Immature natural killer cell (primary cell): ENCODE measurements at regions not wholly inside any gene's neighbourhood (a gene's known extent, or its start where the extent isn't known, plus 50 kb on each side); places are given as distances from the start of the nearest gene placed in this dataset.
A peak's percentile ranks its signal among the peaks of the same experiment; 100 is the strongest.

Source experiments
- DNase-seq, 3 donors: peaks; one replicate each; pipeline ENCODE4 v3.0.0; 2022; ENCODE audit warnings: mixed read lengths in 1 of 3
- H3K27ac Mint-ChIP-seq, 6 donors: one replicate each; pipeline ENCODE4 v1.8.0; 2020; ENCODE audit warnings: mixed read lengths in 6 of 6, mild to moderate bottlenecking in 5 of 6, inconsistent platforms in 4 of 6, moderate library complexity in 3 of 6
- H3K27me3 Mint-ChIP-seq, 3 donors: one replicate each; pipeline ENCODE4 v1.8.0; 2020 to 2021; ENCODE audit warnings: low read depth in 3 of 3, mild to moderate bottlenecking in 3 of 3, mixed read lengths in 3 of 3, moderate library complexity in 3 of 3, inconsistent platforms in 1 of 3
- H3K36me3 Mint-ChIP-seq, 3 donors: one replicate each; pipeline ENCODE4 v1.8.0; 2020; ENCODE audit warnings: mixed read lengths in 3 of 3, inconsistent platforms in 2 of 3, mild to moderate bottlenecking in 2 of 3
- H3K4me1 Mint-ChIP-seq, 2 donors: one replicate each; pipeline ENCODE4 v1.8.0; 2020; ENCODE audit warnings: inconsistent platforms in 2 of 2, mild to moderate bottlenecking in 2 of 2, mixed read lengths in 2 of 2, moderate library complexity in 1 of 2
- H3K4me3 Mint-ChIP-seq, 5 donors: one replicate each; pipeline ENCODE4 v1.8.0; 2020; ENCODE audit warnings: mild to moderate bottlenecking in 5 of 5, mixed read lengths in 5 of 5, inconsistent platforms in 3 of 5, moderate library complexity in 3 of 5
- H3K9me3 Mint-ChIP-seq, 6 donors: one replicate each; pipeline ENCODE4 v1.8.0; 2020; ENCODE audit warnings: mild to moderate bottlenecking in 6 of 6, mixed read lengths in 6 of 6, inconsistent platforms in 4 of 6, moderate library complexity in 3 of 6

DNA sequence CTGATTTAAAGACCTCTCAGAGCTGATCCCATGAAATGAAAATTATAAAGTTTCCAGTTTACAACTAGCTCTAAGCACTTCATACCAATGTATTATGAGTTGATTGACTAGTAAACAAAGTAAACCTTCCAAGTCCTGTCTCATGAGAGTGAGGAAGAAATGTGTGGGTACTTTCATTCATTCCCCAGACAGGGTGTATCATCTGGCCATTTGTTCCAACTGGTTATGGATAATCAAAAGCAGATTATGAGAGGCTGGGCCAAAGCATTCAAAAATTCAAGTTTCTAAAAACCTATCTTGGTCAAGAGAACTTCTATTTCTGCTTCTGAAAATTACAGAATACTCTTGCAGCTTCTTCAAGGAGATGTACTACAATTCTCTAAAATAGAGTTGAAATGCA lies 193.3 kb upstream of the RASGEF1B start:
- no peaks in the 10 kb centered on the region for H3K4me1 Mint-ChIP-seq
- no peaks in the 10 kb centered on the region for H3K9me3 Mint-ChIP-seq
- H3K36me3 Mint-ChIP-seq = no peaks in the 10 kb centered on the region
- H3K27ac Mint-ChIP-seq = no peak overlapping the region
- no peak for DNase-seq
- H3K4me3 Mint-ChIP-seq = no peak overlapping the region
- H3K27me3 Mint-ChIP-seq = peaks cover 0 to 6% (median 2%) of the 10 kb centered on the region in 3 donors

GRCh38 chr4:81664079-81664478 lies 192.4 kb upstream of the RASGEF1B start:
- Mint-ChIP-seq H3K9me3 (no peaks in the 10 kb centered on the region), H3K4me1 (no peaks in the 10 kb centered on the region), H3K4me3 (no peak overlapping the region), H3K27me3 (peaks cover 0 to 6% (median 2%) of the 10 kb centered on the region in 3 donors), H3K36me3 (no peaks in the 10 kb centered on the region), H3K27ac (no peak overlapping the region)
- DNase-seq = no peak

- no peaks in the 10 kb centered on the region for H3K9me3 Mint-ChIP-seq
- H3K27me3 Mint-ChIP-seq = peaks cover 0 to 6% (median 2%) of the 10 kb centered on the region in 3 donors
- H3K27ac Mint-ChIP-seq = no peak overlapping the region
- H3K4me3 Mint-ChIP-seq = no peak overlapping the region
- H3K36me3 Mint-ChIP-seq = no peaks in the 10 kb centered on the region
- H3K4me1 Mint-ChIP-seq = no peaks in the 10 kb centered on the region
- no peak for DNase-seq
Observed at GRCh38 chr4:81663368-81663767, 191.7 kb upstream of the RASGEF1B start.

DNA sequence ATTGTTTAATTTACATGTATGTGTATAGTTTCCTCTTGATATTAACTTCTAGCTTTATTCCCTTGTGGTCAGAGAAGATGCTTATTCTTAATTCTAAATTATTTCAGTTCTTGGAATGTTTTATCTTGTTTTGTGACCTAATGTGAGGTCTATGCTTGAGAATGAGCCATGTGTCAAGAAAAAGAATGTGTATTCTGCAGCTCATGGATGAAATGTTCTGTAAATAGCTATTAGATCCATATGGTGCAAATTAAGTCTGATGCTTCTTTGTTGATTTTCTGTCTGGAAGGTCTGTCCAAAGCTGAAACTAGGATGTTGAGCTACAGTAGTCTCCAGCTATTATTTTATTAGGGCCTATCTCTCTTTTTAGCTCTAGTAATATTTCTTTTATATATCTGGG lies 187.3 kb upstream of the RASGEF1B start:
- no peaks in the 10 kb centered on the region for H3K4me1 Mint-ChIP-seq
- H3K27me3 Mint-ChIP-seq = peaks cover 0 to 8% (median 0%) of the 10 kb centered on the region in 3 donors
- no peak overlapping the region for H3K4me3 Mint-ChIP-seq
- DNase-seq = no peak
- H3K27ac Mint-ChIP-seq = no peak overlapping the region
- H3K9me3 Mint-ChIP-seq = no peaks in the 10 kb centered on the region
- no peaks in the 10 kb centered on the region for H3K36me3 Mint-ChIP-seq

GRCh38 chr4:81652069-81652478 lies 180.4 kb upstream of the RASGEF1B start:
- no peak overlapping the region for H3K4me3 Mint-ChIP-seq
- no peak for DNase-seq
- H3K27me3 Mint-ChIP-seq = peaks cover 3 to 8% (median 6%) of the 10 kb centered on the region in 3 donors
- peaks cover 36 to 44% of the 10 kb centered on the region in 2 donors for H3K4me1 Mint-ChIP-seq
- peaks cover 0 to 4% (median 0%) of the 10 kb centered on the region in 3 donors for H3K36me3 Mint-ChIP-seq
- no peaks in the 10 kb centered on the region for H3K9me3 Mint-ChIP-seq
- H3K27ac Mint-ChIP-seq = no peak overlapping the region

- H3K27ac Mint-ChIP-seq = no peak overlapping the region
- H3K36me3 Mint-ChIP-seq = peaks cover 0 to 4% (median 0%) of the 10 kb centered on the region in 3 donors
- H3K27me3 Mint-ChIP-seq = peaks cover 3 to 13% (median 7%) of the 10 kb centered on the region in 3 donors
- DNase-seq = no peak
- H3K4me3 Mint-ChIP-seq = no peak overlapping the region
- H3K4me1 Mint-ChIP-seq = peaks cover 36 to 45% of the 10 kb centered on the region in 2 donors
- no peaks in the 10 kb centered on the region for H3K9me3 Mint-ChIP-seq
Observed at GRCh38 chr4:81651243-81651899, 179.7 kb upstream of the RASGEF1B start.

DNA sequence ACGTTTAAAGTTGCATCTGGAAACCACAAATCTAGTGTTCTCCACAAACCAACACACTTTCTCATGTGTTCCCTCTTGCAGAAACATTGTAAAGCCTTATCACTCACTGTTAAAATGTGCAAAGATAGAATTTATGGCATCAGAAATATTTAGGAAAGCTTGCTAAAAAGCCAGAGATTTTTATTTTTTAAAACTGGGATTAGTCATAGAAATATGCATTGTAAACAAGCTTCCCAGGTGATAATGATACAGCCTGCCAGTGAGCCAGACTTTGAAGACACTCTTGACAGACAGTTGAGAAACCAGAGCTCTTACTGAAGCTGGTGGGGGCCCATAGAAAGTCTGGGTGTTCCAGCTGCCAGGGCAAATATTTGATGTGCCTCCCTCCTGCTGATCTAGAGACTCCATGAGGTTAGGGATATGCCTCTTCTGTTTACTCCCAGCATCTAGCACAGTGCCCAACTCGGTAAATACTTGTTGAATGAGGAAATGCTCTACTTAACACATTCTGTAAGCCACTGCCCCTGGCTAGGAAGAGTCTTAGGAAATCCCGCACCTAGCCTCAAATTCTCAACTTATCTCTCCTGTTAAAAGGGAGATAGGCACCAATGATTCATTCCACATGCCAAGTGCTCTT lies 179.0 kb upstream of the RASGEF1B start:
- DNase-seq = no peak
- Mint-ChIP-seq H3K27me3 (peaks cover 3 to 13% (median 9%) of the 10 kb centered on the region in 3 donors), H3K4me1 (peaks cover 36 to 45% of the 10 kb centered on the region in 2 donors), H3K27ac (peak overlapping the region in 2 of 6 donors; percentile 42 to 52), H3K36me3 (peaks cover 0 to 4% (median 0%) of the 10 kb centered on the region in 3 donors), H3K4me3 (peak overlapping the region in 3 of 5 donors; percentile 9 to 51 (median 35)), H3K9me3 (no peaks in the 10 kb centered on the region)

DNA sequence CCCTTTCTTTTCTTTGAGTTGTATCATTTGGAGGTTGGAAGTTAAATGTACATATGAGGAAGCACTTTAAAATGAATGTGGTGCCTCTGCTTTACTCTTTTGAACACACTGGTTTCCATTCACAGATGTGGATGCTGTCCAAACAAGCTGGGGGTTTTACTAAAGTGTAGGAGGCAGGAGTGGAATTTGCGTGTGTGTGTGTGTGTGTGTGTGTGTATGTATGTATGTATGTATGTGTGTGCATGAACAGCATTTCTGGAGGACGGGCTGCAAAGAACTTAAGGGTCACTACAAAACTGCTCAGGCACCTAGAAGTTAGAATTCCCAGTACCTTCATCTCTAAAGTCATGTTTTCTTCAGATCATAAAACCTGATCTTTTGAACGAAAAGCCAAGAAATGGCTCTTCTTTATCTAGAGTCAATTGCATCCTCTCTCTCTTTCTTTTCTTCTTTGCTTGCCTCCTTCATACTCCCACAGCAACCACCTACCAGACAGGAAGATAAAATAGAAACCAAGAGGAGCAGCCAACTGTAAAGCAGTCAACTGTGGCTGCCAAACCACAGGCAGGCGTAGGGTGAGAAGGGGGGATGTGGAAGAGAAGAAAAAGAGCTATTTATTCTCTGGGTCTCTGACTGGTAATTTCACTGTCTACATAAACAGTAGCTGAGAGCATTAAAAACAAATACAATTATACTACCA lies 177.0 kb upstream of the RASGEF1B start:
- peak; percentile 63 to 67 (median 66) for DNase-seq
- Mint-ChIP-seq H3K36me3 (peaks cover 0 to 4% (median 0%) of the 10 kb centered on the region in 3 donors), H3K4me3 (peak overlapping the region; percentile 40 to 67 (median 53)), H3K9me3 (no peaks in the 10 kb centered on the region), H3K27ac (peak overlapping the region; percentile 1 to 47 (median 20)), H3K4me1 (peaks cover 36 to 45% of the 10 kb centered on the region in 2 donors), H3K27me3 (peaks cover 3 to 13% (median 11%) of the 10 kb centered on the region in 3 donors)

DNA sequence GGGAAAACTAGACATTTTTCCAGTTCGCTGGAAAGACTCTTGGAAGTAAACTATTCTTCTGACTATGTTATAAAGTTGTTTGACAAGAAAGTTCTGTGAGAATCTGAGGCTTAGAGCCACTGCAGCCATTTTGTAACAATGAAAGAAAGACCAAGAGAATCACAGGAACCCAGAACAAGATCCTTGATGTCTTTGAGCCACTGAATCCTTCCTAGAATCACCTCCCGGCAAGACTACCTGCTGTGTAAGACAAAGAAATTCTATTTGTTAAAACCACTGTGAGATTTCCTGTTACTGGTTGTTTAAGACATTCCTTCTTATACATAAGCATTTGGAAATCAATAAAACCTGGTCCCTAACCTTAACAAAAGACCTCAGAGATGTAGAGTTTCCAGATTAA lies 175.7 kb upstream of the RASGEF1B start:
- no peaks in the 10 kb centered on the region for H3K36me3 Mint-ChIP-seq
- H3K4me3 Mint-ChIP-seq = no peak overlapping the region
- H3K9me3 Mint-ChIP-seq = no peaks in the 10 kb centered on the region
- no peak for DNase-seq
- H3K27ac Mint-ChIP-seq = no peak overlapping the region
- peaks cover 36 to 45% of the 10 kb centered on the region in 2 donors for H3K4me1 Mint-ChIP-seq
- peaks cover 1 to 16% (median 8%) of the 10 kb centered on the region in 3 donors for H3K27me3 Mint-ChIP-seq

DNA sequence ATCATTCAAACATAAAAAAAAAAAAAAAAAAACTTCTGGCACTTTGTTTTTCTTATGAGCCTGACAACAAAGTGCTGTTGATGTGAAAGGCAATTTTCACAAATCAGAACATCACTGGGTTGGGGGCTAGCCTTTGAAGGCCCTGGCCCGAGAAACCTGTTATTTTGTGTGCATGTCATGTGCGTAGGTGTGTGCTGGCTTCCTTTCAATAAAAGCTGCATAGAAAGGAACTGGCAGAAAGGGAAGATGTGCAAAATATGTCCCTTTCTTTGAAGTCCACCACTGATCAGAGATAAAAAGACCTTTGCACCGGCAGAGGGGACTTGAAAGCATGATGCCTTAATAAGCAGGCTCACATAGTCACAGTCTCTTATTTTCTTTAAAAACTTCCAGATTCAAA lies 170.8 kb upstream of the RASGEF1B start:
- Mint-ChIP-seq H3K27ac (no peak overlapping the region), H3K4me3 (no peak overlapping the region), H3K4me1 (peaks cover 3 to 14% of the 10 kb centered on the region in 2 donors), H3K27me3 (peaks cover 2 to 12% (median 8%) of the 10 kb centered on the region in 3 donors), H3K9me3 (no peaks in the 10 kb centered on the region), H3K36me3 (no peaks in the 10 kb centered on the region)
- DNase-seq = no peak

- peaks cover 0 to 9% of the 10 kb centered on the region in 2 donors for H3K4me1 Mint-ChIP-seq
- no peak overlapping the region for H3K27ac Mint-ChIP-seq
- no peaks in the 10 kb centered on the region for H3K36me3 Mint-ChIP-seq
- H3K9me3 Mint-ChIP-seq = no peaks in the 10 kb centered on the region
- H3K4me3 Mint-ChIP-seq = no peak overlapping the region
- peaks cover 0 to 9% (median 2%) of the 10 kb centered on the region in 3 donors for H3K27me3 Mint-ChIP-seq
- no peak for DNase-seq
Observed at GRCh38 chr4:81639248-81639647, 167.5 kb upstream of the RASGEF1B start.

DNA sequence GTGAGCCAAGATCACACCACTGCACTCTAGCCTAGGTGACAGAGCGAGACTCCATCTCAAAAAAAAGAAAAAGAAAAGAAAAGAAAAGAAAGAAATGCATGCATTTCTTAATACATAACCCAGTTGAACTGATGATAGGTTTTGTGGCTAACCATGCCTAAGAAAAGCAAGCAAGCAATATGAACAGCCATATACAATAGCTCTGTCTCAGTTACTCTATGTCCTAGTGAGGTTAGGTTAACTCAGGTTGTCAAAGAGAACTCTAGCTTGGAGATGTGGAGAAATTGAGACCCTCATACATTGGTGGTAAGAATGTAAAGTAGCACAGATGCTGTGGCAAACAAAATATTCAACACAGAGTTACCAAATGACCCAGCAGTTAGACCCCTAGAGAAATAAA lies 167.0 kb upstream of the RASGEF1B start:
- Mint-ChIP-seq H3K36me3 (no peaks in the 10 kb centered on the region), H3K9me3 (no peaks in the 10 kb centered on the region), H3K4me1 (peaks cover 0 to 9% of the 10 kb centered on the region in 2 donors), H3K4me3 (no peak overlapping the region), H3K27me3 (peaks cover 0 to 7% (median 2%) of the 10 kb centered on the region in 3 donors), H3K27ac (peak overlapping the region in 1 of 6 donors; percentile 22)
- no peak for DNase-seq

GRCh38 chr4:81635739-81636138 lies 164.0 kb upstream of the RASGEF1B start:
- H3K36me3 Mint-ChIP-seq = no peaks in the 10 kb centered on the region
- no peak overlapping the region for H3K27ac Mint-ChIP-seq
- H3K4me3 Mint-ChIP-seq = no peak overlapping the region
- no peaks in the 10 kb centered on the region for H3K27me3 Mint-ChIP-seq
- DNase-seq = no peak
- H3K9me3 Mint-ChIP-seq = no peaks in the 10 kb centered on the region
- H3K4me1 Mint-ChIP-seq = peaks cover 0 to 9% of the 10 kb centered on the region in 2 donors
